PC-9 (cell line): ENCODE measurements at regions not wholly inside any gene's neighbourhood (a gene's known extent, or its start where the extent isn't known, plus 50 kb on each side); places are given as distances from the start of the nearest gene placed in this dataset.

Source experiments
- EZH2 ChIP-seq: fragments of 200-600 bp; sonication (generic); IDR thresholded peaks from 2 replicates; pipeline ENCODE4 v1.8.0; 2017; ENCODE audit warnings: antibody characterized with exemption, low read depth
- TF ChIP-seq, protein P1 (sequence below): fragments of 200-600 bp; sonication (generic); conservative IDR thresholded peaks from 2 replicates; pipeline ENCODE4 v1.6.1; 2017; ENCODE audit warnings: mixed run types, antibody characterized with exemption, mild to moderate bottlenecking, moderate library complexity

- TF ChIP-seq, protein P1, sequence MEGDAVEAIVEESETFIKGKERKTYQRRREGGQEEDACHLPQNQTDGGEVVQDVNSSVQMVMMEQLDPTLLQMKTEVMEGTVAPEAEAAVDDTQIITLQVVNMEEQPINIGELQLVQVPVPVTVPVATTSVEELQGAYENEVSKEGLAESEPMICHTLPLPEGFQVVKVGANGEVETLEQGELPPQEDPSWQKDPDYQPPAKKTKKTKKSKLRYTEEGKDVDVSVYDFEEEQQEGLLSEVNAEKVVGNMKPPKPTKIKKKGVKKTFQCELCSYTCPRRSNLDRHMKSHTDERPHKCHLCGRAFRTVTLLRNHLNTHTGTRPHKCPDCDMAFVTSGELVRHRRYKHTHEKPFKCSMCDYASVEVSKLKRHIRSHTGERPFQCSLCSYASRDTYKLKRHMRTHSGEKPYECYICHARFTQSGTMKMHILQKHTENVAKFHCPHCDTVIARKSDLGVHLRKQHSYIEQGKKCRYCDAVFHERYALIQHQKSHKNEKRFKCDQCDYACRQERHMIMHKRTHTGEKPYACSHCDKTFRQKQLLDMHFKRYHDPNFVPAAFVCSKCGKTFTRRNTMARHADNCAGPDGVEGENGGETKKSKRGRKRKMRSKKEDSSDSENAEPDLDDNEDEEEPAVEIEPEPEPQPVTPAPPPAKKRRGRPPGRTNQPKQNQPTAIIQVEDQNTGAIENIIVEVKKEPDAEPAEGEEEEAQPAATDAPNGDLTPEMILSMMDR = no peak
- TF ChIP-seq EZH2 = no peak
These were observed 344.8 kb upstream of the POU5F2 start for GRCh38 chr5:94086194-94086593.
